GM19035 (cell line): ENCODE measurements at regions not wholly inside any gene's neighbourhood (a gene's known extent, or its start where the extent isn't known, plus 50 kb on each side); places are given as distances from the start of the nearest gene placed in this dataset.
"Not testable (repeated sequence)": the region's sequence is repeated elsewhere in the genome, so short reads cannot be mapped to it uniquely, and the experiment has no call there.

Experiments used
- ATAC-seq: cut with Tn5 transposase; IDR thresholded peaks from one replicate; pipeline ENCODE4 v1.9.1; 2021; ENCODE audit not compliant: unreplicated experiment

GRCh38 chr4:33890841-33891240, 2353.5 kb downstream of the ARAP2 start:
- no peak for ATAC-seq

DNA sequence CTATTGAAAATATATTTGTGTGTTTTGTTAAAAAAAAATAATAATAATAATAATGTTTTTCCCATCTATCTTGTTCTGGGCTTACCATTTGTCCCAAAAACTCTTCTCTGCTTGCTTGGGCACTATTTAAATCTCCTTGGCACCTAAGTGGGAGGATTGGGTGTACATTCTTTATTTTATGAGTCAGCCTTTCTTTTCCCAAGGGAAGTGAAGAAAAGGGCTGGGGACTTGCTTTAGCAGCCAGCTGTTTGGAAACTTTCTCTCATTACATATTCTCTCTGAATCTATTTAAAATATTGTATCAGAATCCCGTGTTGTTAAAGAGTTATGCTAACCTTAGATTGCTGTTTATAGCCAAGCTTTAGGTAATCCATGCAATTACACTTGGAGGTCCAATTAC, 2332.4 kb downstream of the ARAP2 start:
- ATAC-seq, result no peak

DNA sequence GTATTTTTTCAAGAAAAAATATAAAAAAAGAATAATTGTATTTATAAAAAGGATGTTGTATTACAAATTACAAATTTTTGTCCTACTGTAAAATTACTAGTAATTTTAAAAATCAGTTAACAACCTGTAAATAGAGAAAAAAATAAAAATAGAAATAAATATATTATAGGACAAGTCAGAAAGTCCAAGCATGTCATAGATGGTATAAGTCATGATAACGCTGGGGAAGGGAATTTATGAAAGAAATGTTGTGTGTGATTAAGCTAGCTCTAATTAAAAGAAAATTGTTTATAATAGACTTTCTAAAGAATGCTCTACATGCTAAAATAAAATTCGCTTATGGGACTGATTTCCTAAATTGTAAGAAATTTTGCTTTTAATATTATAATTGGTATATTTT, 2329.9 kb downstream of the ARAP2 start:
- ATAC-seq, result no peak

DNA sequence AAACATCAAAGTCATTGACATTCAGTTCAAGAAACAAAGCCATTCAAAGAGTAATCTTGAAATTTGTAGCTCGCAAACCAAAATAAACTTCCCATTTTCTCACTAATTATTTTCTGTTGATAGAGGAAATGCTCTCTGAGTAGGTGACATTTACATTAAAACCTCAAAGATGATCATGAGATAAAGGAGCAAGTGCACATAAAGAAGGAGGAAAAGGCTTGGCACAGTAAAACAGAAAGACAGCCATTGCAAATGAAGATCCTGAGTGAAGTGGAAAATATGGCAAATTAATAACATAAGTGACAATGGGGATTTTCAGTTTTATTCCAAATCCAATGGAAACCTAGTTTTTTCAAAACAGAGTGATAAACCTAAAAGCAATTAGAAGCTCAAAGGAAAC, 2320.8 kb downstream of the ARAP2 start:
- no peak for ATAC-seq

DNA sequence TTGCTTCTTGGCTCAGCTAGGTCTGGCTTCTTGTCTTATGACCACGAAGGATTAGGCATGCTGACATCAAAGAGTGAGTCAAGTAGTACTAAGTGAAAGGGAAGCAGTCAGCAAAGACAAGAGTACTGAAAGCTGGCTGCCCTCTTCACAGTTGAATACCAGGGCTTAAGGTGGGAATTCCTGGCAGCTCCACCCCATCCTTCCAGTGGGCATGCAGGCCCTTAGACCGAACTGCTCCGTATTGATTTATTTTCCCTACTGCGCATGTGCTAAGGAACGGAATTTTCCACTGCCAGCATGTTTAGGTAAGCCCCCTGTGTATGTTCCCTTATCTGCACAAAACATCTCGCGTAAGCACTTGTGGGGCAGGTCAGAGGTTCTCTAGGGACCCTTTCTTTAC, 2320.1 kb downstream of the ARAP2 start:
- ATAC-seq, result no peak

- no peak for ATAC-seq
These were observed 2319.5 kb downstream of the ARAP2 start for GRCh38 chr4:33924811-33925210.

GRCh38 chr4:33930497-33930896, 2313.8 kb downstream of the ARAP2 start:
- no peak for ATAC-seq

DNA sequence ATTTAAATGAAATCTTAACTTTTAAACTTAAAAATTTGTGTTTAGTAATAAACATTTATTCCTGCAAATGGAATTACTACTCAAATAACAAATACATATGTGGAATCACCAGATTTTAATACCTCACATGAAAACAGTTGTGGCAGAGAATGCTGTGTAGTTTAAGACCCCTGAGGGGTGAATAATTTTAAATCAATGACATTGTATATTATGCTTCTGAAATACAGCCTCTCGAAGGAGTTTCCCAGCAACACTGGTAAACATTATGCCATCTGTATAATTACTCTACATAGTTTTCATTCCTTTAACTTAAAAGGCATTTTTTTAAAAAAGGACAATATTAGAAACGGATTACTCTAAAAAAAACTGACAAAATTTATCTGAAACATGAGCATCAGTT, 2313.3 kb downstream of the ARAP2 start:
- no peak for ATAC-seq

DNA sequence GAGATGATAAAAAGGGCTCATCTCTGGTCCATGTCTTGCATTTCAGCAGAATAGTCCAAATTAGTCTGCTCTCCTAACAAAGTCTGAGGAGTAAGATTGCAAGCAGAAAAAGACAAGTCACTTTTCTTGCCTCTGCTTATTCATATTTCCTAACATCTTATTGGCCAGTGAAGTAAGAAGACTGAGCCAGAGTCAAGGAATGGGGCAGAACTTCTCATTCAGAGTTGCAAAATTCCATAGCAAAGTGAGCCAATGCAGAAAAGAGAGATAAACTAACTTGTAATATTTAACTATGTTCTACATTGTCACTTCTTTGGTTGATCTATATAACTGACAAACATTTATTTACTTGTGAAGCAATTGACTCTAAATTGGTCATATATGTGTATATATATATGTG, 2304.0 kb downstream of the ARAP2 start:
- ATAC-seq, result no peak

DNA sequence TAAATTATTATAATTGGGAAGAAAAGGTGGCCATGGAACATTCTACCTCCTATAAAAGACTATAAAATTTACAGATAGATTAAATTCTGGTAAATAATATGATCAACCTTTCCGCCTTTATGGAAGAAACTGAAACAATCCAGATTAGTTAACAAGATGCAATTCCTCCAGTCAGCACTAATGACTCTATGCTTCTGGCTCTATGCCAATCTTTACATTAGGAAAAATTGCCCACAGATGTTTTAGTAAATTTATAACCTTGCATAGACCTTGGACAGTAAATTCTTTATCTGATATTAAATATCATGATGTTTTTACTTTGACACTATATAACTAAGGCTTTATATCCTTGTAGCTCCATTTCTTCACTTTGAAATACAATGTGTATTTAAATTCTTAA, 2302.5 kb downstream of the ARAP2 start:
- ATAC-seq, result no peak

GRCh38 chr4:33948921-33949320, 2295.4 kb downstream of the ARAP2 start:
- ATAC-seq, result no peak

- not testable (repeated sequence) for ATAC-seq
These were observed 2290.5 kb downstream of the ARAP2 start for GRCh38 chr4:33953848-33954247.

- ATAC-seq, result no peak
These were observed 2289.6 kb downstream of the ARAP2 start for GRCh38 chr4:33954759-33955158.

DNA sequence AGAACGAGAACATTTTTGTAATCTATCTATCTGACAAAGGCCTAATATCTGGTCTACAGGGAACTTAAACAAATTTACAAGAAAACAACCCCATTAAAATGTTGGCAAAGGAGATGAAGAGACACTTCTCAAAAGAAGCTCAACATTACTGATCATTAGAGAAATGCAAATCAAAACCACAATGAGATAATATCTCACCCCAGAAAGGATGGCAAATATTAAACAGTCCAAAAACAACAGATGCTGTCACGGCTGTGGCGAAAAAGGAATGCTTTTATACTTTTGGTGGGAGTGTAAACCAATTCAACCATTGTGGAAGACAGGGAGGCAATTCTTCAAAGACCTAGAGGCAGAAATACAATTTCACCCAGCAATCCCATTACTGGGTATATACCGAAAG, 2284.8 kb downstream of the ARAP2 start:
- no peak for ATAC-seq

- ATAC-seq, result no peak
These were observed 2282.6 kb downstream of the ARAP2 start for GRCh38 chr4:33961761-33962160.

- no peak for ATAC-seq
These were observed 2277.5 kb downstream of the ARAP2 start for GRCh38 chr4:33966808-33967207.

DNA sequence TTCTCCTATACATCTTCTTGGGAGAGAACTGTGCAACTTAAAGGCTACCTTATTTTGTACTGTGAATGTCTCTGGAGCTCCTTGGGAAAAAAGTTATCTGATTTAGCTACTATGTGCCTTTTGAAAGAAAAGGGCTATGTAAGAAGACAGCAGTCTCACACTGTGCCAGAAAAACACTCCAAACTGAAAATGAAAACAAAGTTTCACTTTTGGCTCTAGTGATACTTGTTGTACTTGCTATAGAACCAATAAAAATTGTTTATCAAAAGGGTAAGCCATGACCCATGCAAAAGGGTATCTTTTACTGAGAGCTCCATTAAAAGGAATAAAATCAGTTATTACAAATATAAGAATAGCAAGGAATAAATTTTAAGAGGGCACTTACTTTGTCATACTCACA, 2270.0 kb downstream of the ARAP2 start:
- ATAC-seq, result no peak

DNA sequence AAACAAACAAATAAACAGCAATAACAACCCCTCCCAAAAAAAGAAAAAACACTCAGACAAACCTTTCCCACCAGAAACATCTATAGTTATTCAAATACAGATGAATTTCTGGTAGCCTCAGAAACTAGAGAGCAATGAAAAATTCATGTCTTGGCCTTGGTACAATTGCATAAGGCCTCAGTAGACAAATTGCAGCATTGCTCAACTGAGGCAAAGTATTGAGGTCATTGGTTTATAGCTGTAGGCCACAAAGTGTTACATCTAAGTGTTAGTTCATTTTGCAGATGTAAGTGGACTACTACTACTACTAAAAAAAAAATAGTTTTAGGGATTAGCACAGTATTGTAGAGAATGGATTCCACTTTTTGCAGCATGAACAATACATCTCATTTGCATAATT, 2268.3 kb downstream of the ARAP2 start:
- no peak for ATAC-seq

GRCh38 chr4:33979781-33980180, 2264.5 kb downstream of the ARAP2 start:
- not testable (repeated sequence) for ATAC-seq

- ATAC-seq, result no peak
These were observed 2264.0 kb downstream of the ARAP2 start for GRCh38 chr4:33980361-33980760.

GRCh38 chr4:33989820-33990443, 2254.4 kb downstream of the ARAP2 start:
- no peak for ATAC-seq

GRCh38 chr4:33996075-33996718, 2248.1 kb downstream of the ARAP2 start:
- ATAC-seq, result no peak

- no peak for ATAC-seq
These were observed 2246.0 kb downstream of the ARAP2 start for GRCh38 chr4:33998291-33998690.
